SK-N-SH (cell line): ENCODE measurements at regions not wholly inside any gene's neighbourhood (a gene's known extent, or its start where the extent isn't known, plus 50 kb on each side); places are given as distances from the start of the nearest gene placed in this dataset.

Experiments
- EP300 ChIP-seq, 2 experiments: IDR thresholded peaks; 2 replicates each; pipeline versions ENCODE4 v1.4.0 to v1.6.1; 2012; ENCODE audit warnings: borderline replicate concordance in 1 of 2, low read depth in 1 of 2, low read length in 1 of 2
- EZH2phosphoT487 ChIP-seq: fragments of 200-600 bp; sonication (generic); IDR thresholded peaks from 2 replicates; pipeline ENCODE4 v1.6.1; 2017; ENCODE audit warnings: low read depth, mixed run types, mild to moderate bottlenecking, antibody characterized with exemption, moderate library complexity, borderline replicate concordance
- FOXJ3 ChIP-seq: sonication (generic); formaldehyde crosslinking; IDR thresholded peaks from 2 replicates; pipeline ENCODE4 v1.5.1; 2020; ENCODE audit warnings: mild to moderate bottlenecking, missing genetic modification reagents
- JUND ChIP-seq: IDR thresholded peaks from 2 replicates; pipeline ENCODE4 v1.4.0; 2012
- RCOR1 ChIP-seq: fragments of 150-350 bp; IDR thresholded peaks from 2 replicates; pipeline ENCODE4 v1.6.1; 2017; ENCODE audit warnings: antibody characterized with exemption, low read length
- RFX5 ChIP-seq: IDR thresholded peaks from 2 replicates; pipeline ENCODE4 v1.6.1; 2012; ENCODE audit warnings: mild to moderate bottlenecking, improper control_type of control experiment, low read length
- SIN3A ChIP-seq: IDR thresholded peaks from 2 replicates; pipeline ENCODE4 v1.6.1; 2012; ENCODE audit warnings: low read depth, mild to moderate bottlenecking, low read length, moderate library complexity, borderline replicate concordance
- TAF1 ChIP-seq: IDR thresholded peaks from 2 replicates; pipeline ENCODE4 v1.6.1; 2012; ENCODE audit warnings: low read depth, mild to moderate bottlenecking, low read length, moderate library complexity, borderline replicate concordance
- TEAD4 ChIP-seq: IDR thresholded peaks from 2 replicates; pipeline ENCODE4 v1.4.0; 2012; ENCODE audit warnings: mild to moderate bottlenecking, borderline replicate concordance; ENCODE audit not compliant: insufficient read depth
- YY1 ChIP-seq: IDR thresholded peaks from 2 replicates; pipeline ENCODE4 v1.4.0; 2012; ENCODE audit warnings: low read depth, mild to moderate bottlenecking
- TF ChIP-seq, protein P1 (sequence below): fragments of 150-350 bp; IDR thresholded peaks from 2 replicates; pipeline ENCODE4 v1.6.1; 2017; ENCODE audit warnings: antibody characterized with exemption, low read length, low read depth, borderline replicate concordance
- TF ChIP-seq, protein P2 (sequence below): IDR thresholded peaks from 2 replicates; pipeline ENCODE4 v1.4.0; 2012; ENCODE audit warnings: low read depth
- TF ChIP-seq, protein P3 (sequence below): fragments of 200-600 bp; sonication (generic); IDR thresholded peaks from 2 replicates; pipeline ENCODE4 v1.6.1; 2017; ENCODE audit warnings: antibody characterized with exemption, mild to moderate bottlenecking, moderate library complexity
- TF ChIP-seq, protein P4 (sequence below): IDR thresholded peaks from 2 replicates; pipeline ENCODE4 v1.4.0; 2012; ENCODE audit warnings: low read depth, borderline replicate concordance

DNA sequence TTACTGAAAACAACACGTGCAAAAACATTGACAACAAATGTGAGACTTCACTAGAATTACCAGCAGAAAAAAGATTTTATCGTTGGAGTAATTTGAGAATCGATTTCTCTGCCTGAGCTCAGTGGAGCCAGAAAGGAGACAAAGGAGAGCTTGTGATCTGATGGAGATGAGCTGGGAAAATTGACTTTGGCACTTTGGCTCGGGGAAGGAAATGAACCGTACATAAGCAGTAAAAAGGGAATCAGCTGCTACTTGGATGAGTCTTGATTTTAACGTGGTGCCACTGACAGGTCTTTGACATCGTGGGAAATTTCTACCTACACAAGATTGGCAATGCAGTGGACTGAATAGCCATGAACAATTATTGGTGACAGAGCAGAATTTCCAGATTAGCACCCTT lies 244.7 kb upstream of the RPS23 start:
- TF ChIP-seq RCOR1 (no peak), YY1 (no peak), TEAD4 (no peak), FOXJ3 (no peak), SIN3A (no peak), RFX5 (no peak), EP300 (IDR thresholded peaks at IDR 0.05; ENCODE audit: borderline replicate concordance in 1 of 2, low read depth in 1 of 2, low read length in 1 of 2) (no peak), TAF1 (no peak), JUND (no peak), EZH2phosphoT487 (no peak)
- TF ChIP-seq, protein P1, sequence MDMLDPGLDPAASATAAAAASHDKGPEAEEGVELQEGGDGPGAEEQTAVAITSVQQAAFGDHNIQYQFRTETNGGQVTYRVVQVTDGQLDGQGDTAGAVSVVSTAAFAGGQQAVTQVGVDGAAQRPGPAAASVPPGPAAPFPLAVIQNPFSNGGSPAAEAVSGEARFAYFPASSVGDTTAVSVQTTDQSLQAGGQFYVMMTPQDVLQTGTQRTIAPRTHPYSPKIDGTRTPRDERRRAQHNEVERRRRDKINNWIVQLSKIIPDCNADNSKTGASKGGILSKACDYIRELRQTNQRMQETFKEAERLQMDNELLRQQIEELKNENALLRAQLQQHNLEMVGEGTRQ, result no peak
- TF ChIP-seq, protein P2, sequence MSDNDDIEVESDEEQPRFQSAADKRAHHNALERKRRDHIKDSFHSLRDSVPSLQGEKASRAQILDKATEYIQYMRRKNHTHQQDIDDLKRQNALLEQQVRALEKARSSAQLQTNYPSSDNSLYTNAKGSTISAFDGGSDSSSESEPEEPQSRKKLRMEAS, result no peak
- TF ChIP-seq, protein P3, sequence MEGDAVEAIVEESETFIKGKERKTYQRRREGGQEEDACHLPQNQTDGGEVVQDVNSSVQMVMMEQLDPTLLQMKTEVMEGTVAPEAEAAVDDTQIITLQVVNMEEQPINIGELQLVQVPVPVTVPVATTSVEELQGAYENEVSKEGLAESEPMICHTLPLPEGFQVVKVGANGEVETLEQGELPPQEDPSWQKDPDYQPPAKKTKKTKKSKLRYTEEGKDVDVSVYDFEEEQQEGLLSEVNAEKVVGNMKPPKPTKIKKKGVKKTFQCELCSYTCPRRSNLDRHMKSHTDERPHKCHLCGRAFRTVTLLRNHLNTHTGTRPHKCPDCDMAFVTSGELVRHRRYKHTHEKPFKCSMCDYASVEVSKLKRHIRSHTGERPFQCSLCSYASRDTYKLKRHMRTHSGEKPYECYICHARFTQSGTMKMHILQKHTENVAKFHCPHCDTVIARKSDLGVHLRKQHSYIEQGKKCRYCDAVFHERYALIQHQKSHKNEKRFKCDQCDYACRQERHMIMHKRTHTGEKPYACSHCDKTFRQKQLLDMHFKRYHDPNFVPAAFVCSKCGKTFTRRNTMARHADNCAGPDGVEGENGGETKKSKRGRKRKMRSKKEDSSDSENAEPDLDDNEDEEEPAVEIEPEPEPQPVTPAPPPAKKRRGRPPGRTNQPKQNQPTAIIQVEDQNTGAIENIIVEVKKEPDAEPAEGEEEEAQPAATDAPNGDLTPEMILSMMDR, result no peak
- TF ChIP-seq, protein P4, sequence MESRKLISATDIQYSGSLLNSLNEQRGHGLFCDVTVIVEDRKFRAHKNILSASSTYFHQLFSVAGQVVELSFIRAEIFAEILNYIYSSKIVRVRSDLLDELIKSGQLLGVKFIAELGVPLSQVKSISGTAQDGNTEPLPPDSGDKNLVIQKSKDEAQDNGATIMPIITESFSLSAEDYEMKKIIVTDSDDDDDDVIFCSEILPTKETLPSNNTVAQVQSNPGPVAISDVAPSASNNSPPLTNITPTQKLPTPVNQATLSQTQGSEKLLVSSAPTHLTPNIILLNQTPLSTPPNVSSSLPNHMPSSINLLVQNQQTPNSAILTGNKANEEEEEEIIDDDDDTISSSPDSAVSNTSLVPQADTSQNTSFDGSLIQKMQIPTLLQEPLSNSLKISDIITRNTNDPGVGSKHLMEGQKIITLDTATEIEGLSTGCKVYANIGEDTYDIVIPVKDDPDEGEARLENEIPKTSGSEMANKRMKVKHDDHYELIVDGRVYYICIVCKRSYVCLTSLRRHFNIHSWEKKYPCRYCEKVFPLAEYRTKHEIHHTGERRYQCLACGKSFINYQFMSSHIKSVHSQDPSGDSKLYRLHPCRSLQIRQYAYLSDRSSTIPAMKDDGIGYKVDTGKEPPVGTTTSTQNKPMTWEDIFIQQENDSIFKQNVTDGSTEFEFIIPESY, result no peak
